NCI-H2107 treated with DMSO at 0.1 percent for 48 hours (cell line): ENCODE measurements at regions not wholly inside any gene's neighbourhood (a gene's known extent, or its start where the extent isn't known, plus 50 kb on each side); places are given as distances from the start of the nearest gene placed in this dataset.
"Not testable (repeated sequence)": the region's sequence is repeated elsewhere in the genome, so short reads cannot be mapped to it uniquely, and the experiment has no call there.

Experiments
- DNase-seq: peaks from one replicate; lab custom pipeline; 2025; ENCODE audit not compliant: unreplicated experiment; lab: John Stamatoyannopoulos, UW

GRCh38 chr7:112669306-112669705 is 120.9 kb downstream of the TMEM168 start:
- no peak for DNase-seq

- DNase-seq = no peak
These were observed 120.0 kb downstream of the TMEM168 start for GRCh38 chr7:112670193-112670592.

GRCh38 chr7:112678626-112679025 is 111.6 kb downstream of the TMEM168 start:
- DNase-seq = no peak

GRCh38 chr7:112689466-112690177 is 100.6 kb downstream of the TMEM168 start:
- not testable (repeated sequence) for DNase-seq

GRCh38 chr7:112692333-112692732 is 97.9 kb downstream of the TMEM168 start:
- no peak for DNase-seq

- DNase-seq = not testable (repeated sequence)
These were observed 93.0 kb downstream of the TMEM168 start for GRCh38 chr7:112697211-112697610.

- DNase-seq = no peak
These were observed 90.3 kb downstream of the TMEM168 start for GRCh38 chr7:112699725-112700513.

- DNase-seq = no peak
These were observed 88.7 kb downstream of the TMEM168 start for GRCh38 chr7:112701456-112701855.

GRCh38 chr7:112707655-112708054 is 82.5 kb downstream of the TMEM168 start:
- no peak for DNase-seq

GRCh38 chr7:112708236-112708635 is 82.0 kb downstream of the TMEM168 start:
- no peak for DNase-seq
